Heart right ventricle (tissue), 16 donors: ENCODE measurements at regions not wholly inside any gene's neighbourhood (a gene's known extent, or its start where the extent isn't known, plus 50 kb on each side); places are given as distances from the start of the nearest gene placed in this dataset.

Experiments
- ATAC-seq, 8 donors: fragments of 200-7000 bp; cut with Tn5 transposase; one replicate each; pipeline ENCODE4 v1.9.1; 2020; ENCODE audit warnings: mild to moderate bottlenecking in 8 of 8, moderate library complexity in 8 of 8, moderate number of reproducible peaks in 1 of 8
- DNase-seq, 2 donors: peaks; one replicate each; pipeline ENCODE4 v3.0.0-alpha.2; 2020
- H3K27ac ChIP-seq, 10 donors: fragments of 200-600 bp; sonication (generic) in 2 of 10; one replicate each; pipeline versions ENCODE4 v1.5.0 to v1.8.0; 2020 to 2022; ENCODE audit warnings: mild to moderate bottlenecking in 3 of 10
- H3K27me3 ChIP-seq, 7 donors: fragments of 200-600 bp; one replicate each; pipeline ENCODE4 v1.8.0; 2021 to 2022; ENCODE audit warnings: mild to moderate bottlenecking in 2 of 7
- H3K36me3 ChIP-seq, 9 donors: fragments of 200-600 bp; sonication (generic) in 1 of 9; one replicate each; pipeline versions ENCODE4 v1.5.0 to v1.8.0; 2020 to 2022; ENCODE audit warnings: mild to moderate bottlenecking in 2 of 9
- H3K4me1 ChIP-seq, 9 donors: fragments of 200-600 bp; sonication (generic) in 1 of 9; one replicate each; pipeline versions ENCODE4 v1.5.0 to v1.8.0; 2020 to 2022; ENCODE audit warnings: mild to moderate bottlenecking in 4 of 9
- H3K4me3 ChIP-seq, 10 donors: fragments of 200-600 bp; sonication (generic) in 2 of 10; one replicate each; pipeline versions ENCODE4 v1.5.0 to v1.8.0; 2020 to 2022; ENCODE audit warnings: mild to moderate bottlenecking in 7 of 10, moderate library complexity in 2 of 10
- H3K9me3 ChIP-seq, 11 donors: fragments of 200-600 bp in 10 of 11; sonication (generic) in 2 of 11; one replicate each; pipeline versions ENCODE4 v1.5.0 to v1.8.0; 2013 to 2022; ENCODE audit warnings: mild to moderate bottlenecking in 2 of 11, control low read depth in 1 of 11, moderate library complexity in 1 of 11
- CTCF ChIP-seq, 9 donors: fragments of 200-600 bp; sonication (generic) in 2 of 9; IDR thresholded peaks; one replicate each; pipeline versions ENCODE4 v1.5.0 to v1.8.0; 2021 to 2022; ENCODE audit warnings: antibody characterized with exemption in 9 of 9, mild to moderate bottlenecking in 5 of 9, moderate library complexity in 1 of 9
- WGBS, 2 donors: extraction: QIAGEN DNeasy Blood & Tissue Kit; methylation state at CpG; one replicate each; pipeline ENCODE4 v1.1.7; 2013; ENCODE audit warnings: inconsistent platforms in 1 of 2; 5-methylcytosine and 5-hydroxymethylcytosine counted together
- intact Hi-C, 10 donors: fragments of 100-400 bp; cut with DNase I; formaldehyde crosslinking; loops; one replicate each; pipeline versions ENCODE4 v1.11.1 to v1.14.2; 2022
- donor health status: Arrhythmogenic right ventricular cardiomyopathy.
- donor health status: ischemic (EF 13 %, LVEDD 7.1; RV severe dilation, severe dysfunction).
- donor health status: healthy with polysubstance abuse.
- donor health status: DM: no; HTN: yes; CAD: no.
- donor health status: DM: no; HTN: no; CAD: no.
- donor health status: ischemic (EF 25% LVEDD 6.9; RV normal size, moderate dysfunction).
- donor health status: ischemic (EF 25% LVEDD 5.7; RV mildly dilated, moderate dysfunction).
- donor health status: healthy.
- donor health status: DM: yes; HTN: yes; CAD: no.
- donor health status: Ischemic cardiomyopathy.
- donor health status: ischemic (EF 35%, LVEDD 5.7; RV mildly dilated, moderate dysfunction).
- donor health status: nonischemic (EF 11% LVEDD 7.7; RV severe dilation, severe dysfunction).
- donor health status: DM: yes; HTN: yes; CAD: no.
- donor health status: PGD.
- donor health status: ischemic (EF 29% LVEDD 5.4; RV normal size, mild dysfunction).
- donor health status: nonischemic (EF 23%, LVEDD 6.1; RV moderate dilation, normal function).

- peaks cover 0 to 4% (median 0%) of the 10 kb centered on the region in 7 donors for H3K27me3 ChIP-seq
- no peak for TF ChIP-seq CTCF (IDR thresholded peaks at IDR 0.05)
- no peaks in the 10 kb centered on the region for H3K36me3 ChIP-seq
- no peak for ATAC-seq
- no peaks in the 10 kb centered on the region for H3K4me1 ChIP-seq
- intact Hi-C loops: no loop called here
- H3K4me3 ChIP-seq: no peak overlapping the region
- H3K27ac ChIP-seq: no peak overlapping the region
- DNase-seq: no peak
- 66 to 67% methylated on average over 9 of the region's 9 CpGs for WGBS, 2 donors
- H3K9me3 ChIP-seq: no peaks in the 10 kb centered on the region
These were observed 401.9 kb downstream of the LMO4 start for GRCh38 chr1:87730274-87731216.

DNA sequence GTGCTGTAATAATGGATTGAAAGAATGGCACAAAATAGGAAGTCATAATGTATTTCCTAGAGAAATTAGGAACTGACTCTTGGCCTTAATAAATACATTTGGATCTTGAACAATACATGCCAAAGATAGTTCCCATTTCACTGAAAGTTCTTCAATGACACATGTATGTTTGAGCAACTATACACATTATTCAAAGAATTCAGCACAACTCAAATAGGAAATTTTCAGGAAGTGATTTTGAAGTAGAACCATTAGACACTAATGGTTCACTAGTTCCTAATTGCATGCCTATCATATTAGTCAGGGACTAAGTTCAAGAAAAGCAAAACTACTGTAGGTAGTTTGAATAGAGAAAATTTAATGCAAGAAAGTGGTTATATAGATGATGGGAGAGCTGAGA lies 404.7 kb downstream of the LMO4 start:
- H3K27me3 ChIP-seq: peaks cover 0 to 4% (median 0%) of the 10 kb centered on the region in 7 donors
- H3K27ac ChIP-seq: no peak overlapping the region
- DNase-seq (no peak), ATAC-seq (no peak)
- H3K9me3 ChIP-seq: no peaks in the 10 kb centered on the region
- intact Hi-C loops: no loop called here
- TF ChIP-seq CTCF (IDR thresholded peaks at IDR 0.05): no peak
- no peak overlapping the region for H3K4me3 ChIP-seq
- H3K4me1 ChIP-seq: no peaks in the 10 kb centered on the region
- H3K36me3 ChIP-seq: no peaks in the 10 kb centered on the region

GRCh38 chr1:87735750-87736149 lies 407.1 kb downstream of the LMO4 start:
- Histone ChIP-seq H3K4me3 (no peak overlapping the region), H3K27me3 (peaks cover 0 to 4% (median 0%) of the 10 kb centered on the region in 7 donors), H3K36me3 (no peaks in the 10 kb centered on the region), H3K9me3 (no peaks in the 10 kb centered on the region), H3K4me1 (no peaks in the 10 kb centered on the region), H3K27ac (no peak overlapping the region)
- 73 to 86% methylated on average over 1 of the region's 1 CpG for WGBS, 2 donors
- intact Hi-C loops: no loop called here
- TF ChIP-seq CTCF (IDR thresholded peaks at IDR 0.05): no peak
- DNase-seq (no peak), ATAC-seq (no peak)

DNA sequence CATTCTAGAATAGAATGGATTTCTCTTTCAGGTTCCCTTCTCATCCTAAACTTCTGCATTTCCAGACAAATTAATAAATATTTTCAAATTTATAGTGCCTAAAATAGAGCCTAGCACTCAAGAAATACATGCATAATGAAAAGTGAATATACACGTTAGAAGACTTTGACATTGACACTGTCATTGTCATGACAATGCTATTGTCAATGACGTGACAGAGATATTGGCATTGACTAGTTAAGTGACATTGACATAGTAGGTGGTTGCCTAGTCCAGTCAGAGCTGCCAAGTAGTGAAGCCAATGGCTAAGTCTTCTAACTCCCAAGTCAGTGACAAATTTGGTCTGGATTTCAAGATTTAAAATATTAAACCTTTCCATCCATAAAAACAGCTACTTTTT lies 410.5 kb downstream of the LMO4 start:
- no peaks in the 10 kb centered on the region for H3K36me3 ChIP-seq
- H3K27me3 ChIP-seq: no peaks in the 10 kb centered on the region
- H3K4me3 ChIP-seq: no peak overlapping the region
- ATAC-seq: no peak
- intact Hi-C loops: no loop called here
- TF ChIP-seq CTCF (IDR thresholded peaks at IDR 0.05): no peak
- H3K9me3 ChIP-seq: no peaks in the 10 kb centered on the region
- H3K4me1 ChIP-seq: no peaks in the 10 kb centered on the region
- no peak overlapping the region for H3K27ac ChIP-seq
- WGBS, 2 donors: 73 to 74% methylated on average over 2 of the region's 2 CpGs
- no peak for DNase-seq
